GM19238 (cell line): ENCODE measurements at regions not wholly inside any gene's neighbourhood (a gene's known extent, or its start where the extent isn't known, plus 50 kb on each side); places are given as distances from the start of the nearest gene placed in this dataset.

Source experiments
- DNase-seq: peaks from one replicate; pipeline ENCODE4 v3.0.0; 2011; ENCODE audit warnings: low spot score; ENCODE audit not compliant: insufficient read length

GRCh38 chr3:188091746-188092145 is 62.2 kb upstream of the LPP start:
- DNase-seq: no peak

DNA sequence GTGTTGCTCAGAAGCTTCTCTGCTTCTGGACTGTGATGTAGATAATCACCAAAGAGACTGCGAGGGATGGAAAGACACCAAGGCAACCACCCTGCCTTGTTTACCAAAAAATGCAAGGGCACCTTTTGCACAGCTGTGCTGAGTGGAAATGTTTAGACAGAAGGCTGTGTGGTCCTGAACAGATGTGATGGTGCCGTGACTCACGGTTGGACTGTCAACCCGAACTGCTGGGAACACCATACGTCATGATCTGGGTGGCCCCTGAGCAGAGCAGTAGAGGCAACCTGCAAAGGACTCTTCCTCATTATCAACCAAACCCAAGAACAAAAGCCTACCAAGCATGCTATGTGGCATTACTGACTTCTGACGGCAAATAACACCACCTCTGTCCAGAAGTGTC is 61.3 kb upstream of the LPP start:
- no peak for DNase-seq

DNA sequence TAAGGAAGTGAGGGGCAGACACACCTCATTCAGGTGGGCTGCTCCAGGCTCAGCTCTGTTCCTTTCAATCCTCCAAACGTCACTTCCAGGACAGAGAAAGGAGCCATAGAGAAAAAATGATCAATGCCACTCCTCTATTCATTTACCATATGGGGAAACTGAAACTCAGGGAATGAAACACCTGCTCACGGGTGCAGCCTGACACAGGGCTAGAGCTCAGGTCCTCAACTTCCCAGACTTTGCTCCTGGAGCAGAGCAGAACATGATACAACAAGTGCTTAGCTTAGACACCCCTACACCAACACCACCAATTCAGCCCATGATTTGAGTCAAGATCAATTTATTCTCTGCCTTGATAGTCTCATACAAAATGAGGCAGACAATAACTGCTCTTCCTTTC is 58.5 kb upstream of the LPP start:
- no peak for DNase-seq

DNA sequence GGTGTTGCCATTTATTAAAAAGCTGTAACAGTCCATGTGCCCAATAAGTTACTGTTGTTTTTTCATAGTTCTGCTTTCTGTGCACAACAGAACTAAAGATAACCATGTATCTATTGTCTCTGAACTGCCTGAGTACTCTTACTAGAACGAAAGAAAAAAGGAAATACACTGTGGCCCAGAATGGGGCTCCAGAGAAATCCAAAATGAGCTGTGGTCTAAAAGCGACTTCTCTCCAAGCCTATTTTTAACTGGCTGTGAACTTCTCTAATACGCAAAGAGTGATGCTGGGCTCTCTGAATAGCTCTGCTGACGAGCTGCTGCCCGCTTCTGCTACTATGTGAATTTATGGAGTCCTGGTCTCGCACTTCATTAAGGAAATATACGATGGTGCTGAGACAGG is 56.2 kb upstream of the LPP start:
- no peak for DNase-seq

GRCh38 chr3:188099907-188100306 is 54.0 kb upstream of the LPP start:
- DNase-seq: no peak

DNA sequence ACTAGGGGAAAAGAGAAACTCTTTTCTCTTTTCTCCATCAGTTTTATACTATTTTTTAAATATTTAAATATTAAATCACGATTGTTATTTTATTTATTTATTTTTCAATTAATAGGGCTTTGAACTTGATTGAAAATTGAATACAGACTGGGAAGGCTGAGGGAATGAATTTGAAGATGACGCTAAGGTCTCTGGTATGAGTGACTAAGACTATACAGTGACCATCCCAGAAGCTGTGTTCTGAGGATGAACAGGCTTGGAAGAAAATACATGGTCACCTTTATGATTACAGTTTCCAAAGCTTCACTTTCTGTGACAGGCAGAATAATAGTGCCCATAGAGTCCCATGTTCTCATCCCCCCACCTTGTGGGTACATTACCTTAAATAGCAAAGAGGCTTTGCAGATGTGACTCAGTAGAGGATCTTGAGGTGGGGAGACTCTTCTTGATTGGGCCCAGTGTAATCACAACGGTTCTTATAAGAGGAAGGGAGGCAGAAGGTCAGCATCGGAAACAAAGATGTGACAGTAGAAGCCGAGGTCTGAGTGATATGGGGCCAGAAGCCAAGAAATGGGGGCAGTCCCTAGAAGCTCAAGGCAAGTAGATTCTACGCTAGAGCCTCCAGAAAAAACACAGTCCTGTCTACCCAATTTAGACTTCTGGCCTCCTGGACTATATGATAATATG is 51.0 kb upstream of the LPP start:
- DNase-seq: no peak

DNA sequence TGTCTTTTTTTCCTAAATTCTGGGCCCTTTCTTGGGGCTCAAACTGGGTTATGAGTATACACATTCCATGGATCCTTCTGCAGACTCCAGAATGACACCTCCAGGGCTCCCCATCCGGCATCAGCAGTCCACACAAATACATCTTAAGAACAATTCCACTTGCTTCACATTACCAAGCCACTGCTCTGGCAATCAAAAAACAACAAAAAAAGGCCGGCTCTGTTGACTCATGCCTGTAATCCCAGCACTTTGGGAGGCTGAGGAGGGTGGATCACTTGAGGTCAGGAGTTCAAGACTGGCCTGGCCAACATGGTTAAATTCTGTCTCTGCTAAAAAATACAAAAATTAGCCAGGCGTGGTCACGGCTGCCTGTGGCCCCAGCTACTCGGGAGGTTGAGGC is 49.9 kb upstream of the LPP start:
- DNase-seq: no peak
